HG03460 (cell line): ENCODE measurements at regions not wholly inside any gene's neighbourhood (a gene's known extent, or its start where the extent isn't known, plus 50 kb on each side); places are given as distances from the start of the nearest gene placed in this dataset.

Experiments used
- ATAC-seq: cut with Tn5 transposase; IDR thresholded peaks from one replicate; pipeline ENCODE4 v1.9.1; 2021; ENCODE audit not compliant: unreplicated experiment

DNA sequence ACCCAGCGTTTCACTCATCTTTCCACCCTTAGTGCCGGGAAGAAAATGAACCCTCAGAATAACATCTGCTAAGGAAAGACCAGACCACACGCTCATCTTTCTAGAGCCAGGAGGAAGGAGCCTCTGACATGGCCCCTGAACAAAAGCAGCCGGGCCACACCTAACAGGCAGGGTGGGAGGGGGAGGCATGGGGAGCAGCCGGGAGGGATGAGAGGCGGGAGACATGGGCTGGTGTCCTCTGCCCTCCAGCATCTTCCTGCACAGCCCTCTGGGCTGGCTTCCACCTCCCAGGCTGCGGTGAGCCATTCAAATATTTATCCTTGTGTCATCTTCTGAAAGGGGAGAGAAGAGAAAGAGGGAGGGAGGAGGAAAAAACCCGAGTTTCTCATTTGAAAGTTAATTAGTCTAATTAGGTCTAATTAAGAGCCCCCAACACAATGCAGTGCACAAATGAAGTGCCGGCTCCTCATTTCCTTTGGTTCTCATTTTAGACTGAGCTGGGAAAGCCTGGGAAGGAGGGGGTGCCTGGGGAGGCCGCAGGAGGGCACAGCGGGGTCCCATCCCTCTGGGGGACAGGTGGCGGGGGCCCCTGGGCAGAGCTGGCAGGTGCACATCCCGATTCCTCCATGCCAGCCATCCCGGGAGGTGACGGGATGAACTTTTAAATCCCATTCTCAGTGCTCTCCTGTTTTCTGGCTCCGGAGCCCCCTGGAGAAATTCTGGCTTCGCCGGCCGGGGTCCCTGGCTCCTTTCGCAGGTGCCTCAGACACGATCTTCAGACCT is 90.5 kb downstream of the ENGASE start:
- no peak for ATAC-seq

DNA sequence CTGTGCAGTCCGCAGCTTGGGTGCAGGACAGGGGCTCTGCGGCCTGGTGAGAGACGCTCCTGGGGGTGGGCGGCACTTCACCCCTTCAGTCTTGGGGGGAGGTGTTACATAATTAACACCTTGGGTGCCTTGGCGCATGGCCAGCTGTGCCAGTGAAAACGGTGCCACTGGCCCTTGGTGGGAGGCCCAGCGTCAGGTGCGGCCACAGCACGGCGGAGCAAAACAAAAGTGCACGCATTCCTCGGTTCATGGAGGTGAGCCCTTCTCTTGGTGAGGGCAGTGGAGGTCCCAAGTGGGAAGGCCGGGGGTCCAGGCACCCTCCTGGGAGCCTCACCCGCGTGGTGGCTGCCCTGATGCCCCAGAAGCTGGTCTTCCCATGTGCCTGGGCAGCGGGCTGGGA is 89.8 kb downstream of the ENGASE start:
- ATAC-seq = no peak

DNA sequence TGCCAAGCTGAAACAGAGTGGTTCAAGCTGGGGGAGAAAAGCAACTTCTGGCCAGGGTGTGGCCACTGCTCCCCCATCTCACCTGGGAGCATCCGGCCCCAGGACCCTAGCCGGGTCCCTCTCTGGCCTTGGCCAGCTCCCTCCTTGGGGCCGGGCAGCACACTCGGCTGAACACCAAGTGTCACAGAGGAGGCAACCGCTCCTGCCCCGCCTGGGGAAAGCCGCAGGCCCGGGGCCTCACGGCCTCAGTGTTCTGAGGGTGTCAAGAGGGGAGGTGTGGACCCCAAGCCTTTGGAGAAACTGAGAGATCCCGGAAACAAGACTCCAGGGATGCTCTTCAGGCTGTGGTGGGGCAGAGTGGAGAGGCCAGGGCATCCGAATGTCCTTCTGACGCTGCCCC is 88.4 kb downstream of the ENGASE start:
- no peak for ATAC-seq

DNA sequence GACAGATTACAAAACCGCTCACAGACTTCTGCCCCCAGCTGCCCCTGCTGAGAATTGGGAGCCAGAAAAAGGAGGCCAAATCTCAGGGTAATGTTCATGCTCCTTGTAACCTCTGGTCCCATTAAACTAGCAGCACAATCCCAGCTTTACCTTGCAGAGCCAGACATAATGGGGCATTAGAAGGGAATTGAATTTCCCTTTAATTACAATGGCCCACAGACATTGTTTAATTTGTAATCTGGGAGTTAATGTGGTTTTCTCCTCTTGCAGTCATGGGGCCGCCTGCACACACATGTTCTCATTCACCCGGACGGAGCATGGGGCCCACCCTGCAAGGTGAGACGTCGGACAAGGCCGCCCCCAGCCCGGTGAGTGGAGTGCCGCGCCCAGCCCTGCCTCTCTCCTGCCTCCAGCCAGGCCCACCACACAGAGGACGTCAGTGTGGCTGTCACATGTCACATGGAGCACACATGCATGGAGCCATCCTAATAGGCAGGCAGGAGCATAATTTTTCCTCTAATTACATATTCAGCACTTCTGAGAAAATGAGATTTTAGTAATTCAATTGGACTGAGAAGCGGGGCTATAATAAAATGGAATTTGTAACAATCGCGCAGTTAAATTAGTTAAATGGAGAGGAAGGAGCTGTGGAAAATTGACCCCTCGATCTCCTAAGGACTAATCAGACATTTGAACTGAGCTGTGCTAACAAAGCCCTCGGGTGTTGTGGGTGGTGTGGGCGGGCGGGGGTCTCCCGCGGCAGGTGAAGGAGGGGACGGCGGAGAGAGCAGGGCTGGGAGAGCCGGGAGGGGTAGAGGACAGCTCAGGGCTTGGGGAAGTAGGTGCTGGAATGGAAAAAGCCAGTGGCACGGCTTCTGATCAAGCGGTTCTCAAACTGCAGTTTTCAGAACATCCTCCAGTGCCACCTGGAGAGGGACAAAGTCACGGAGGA is 87.7 kb downstream of the ENGASE start:
- no peak for ATAC-seq

DNA sequence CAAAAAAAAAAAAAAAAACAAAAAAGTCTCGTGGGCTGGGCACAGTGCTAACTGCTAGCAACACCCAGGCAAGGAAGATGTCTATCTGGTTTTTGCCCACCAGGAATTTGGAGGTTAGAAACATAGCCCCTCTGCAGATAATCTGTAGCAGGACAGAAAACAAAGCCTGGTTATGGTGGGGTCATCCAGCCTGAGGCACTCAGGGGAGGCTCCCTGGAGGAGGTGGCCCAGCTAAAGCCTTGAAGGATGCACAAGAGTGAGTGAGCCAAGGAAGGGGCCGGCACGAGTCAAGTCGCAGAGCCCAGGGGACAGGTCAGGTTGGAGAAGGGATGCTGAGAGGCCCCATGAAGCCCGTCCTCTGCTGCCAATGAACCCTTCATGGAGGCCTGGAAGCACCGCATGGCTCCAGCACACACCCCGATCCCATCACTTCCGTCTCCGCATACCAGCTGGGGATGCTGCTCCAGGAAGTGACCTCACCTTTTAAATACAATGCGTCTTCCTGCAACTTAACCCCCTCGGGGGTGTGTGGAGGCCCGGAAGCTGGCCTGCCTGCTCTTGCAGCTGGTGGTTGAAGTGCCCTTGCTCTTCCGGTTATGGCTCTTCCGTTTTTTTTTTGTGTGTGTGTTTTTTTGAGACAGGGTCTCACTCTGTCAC is 86.5 kb downstream of the ENGASE start:
- ATAC-seq = no peak

DNA sequence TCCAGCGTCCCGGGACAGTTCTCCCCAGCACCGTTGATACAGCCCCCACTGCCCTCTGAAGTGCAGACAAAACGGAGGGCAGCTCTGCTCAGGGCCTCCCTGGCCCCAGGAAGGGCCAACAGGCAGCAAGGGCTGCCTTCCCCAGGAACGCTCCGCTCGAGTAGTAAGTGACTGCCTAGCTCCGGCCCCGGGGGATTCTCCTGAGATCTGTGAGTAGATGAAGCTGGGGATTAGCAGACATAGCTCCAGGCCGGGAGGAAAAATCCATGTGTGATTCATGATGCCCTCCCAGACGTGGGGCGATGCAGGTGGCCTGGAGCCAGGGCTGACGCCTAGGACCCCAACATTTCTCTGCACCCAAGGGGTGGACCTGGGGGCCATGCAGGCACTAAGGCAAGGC is 85.3 kb downstream of the ENGASE start:
- no peak for ATAC-seq

DNA sequence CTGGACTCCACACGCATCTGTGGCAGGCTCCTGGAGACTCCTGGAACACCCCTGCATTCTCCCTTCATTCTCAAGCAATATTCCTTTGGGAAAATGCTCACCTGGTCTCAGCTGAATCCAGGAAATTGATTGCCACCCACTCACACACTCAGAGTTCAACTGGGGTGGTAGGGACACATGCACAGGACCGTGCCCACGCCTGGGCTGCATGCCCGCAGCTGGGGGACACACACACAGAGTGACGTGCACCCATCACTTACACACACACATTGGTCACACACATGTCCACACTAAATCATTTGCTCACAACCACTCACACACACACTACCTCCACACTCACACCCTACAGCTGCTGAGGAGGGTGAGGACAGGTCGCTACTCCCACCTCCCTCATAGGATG is 84.8 kb downstream of the ENGASE start:
- no peak for ATAC-seq

DNA sequence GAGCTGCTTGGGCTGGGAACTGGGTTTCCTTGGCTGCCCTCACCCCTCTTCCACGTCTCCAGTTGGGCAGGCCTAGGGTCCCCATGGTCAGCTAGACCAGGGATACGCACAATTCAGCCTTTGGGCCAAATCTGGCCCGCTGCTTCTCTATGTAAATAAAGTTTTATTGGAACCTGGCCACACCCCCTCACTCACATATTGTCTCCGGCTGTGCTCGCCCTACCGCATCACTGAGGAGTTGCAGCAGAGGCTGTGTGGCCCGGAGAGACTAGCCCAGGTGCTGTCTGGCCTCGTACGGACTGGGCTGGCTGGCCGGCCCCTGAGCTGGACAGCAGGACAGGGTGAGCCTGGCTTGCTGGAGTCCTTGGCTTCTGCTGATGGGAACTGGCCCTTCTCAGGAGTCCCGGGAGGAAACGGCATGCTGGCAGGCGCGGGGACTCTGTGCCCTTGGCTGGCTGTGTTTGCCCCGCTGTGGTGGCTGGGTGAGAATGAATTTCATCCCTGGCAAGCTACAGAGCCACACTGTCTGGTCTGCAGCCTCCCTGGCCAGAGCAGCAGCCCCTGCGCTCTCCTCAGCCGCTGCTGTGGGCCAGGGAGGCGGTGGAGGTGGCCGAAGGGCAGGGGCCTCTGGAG is 82.0 kb downstream of the ENGASE start:
- ATAC-seq = no peak

DNA sequence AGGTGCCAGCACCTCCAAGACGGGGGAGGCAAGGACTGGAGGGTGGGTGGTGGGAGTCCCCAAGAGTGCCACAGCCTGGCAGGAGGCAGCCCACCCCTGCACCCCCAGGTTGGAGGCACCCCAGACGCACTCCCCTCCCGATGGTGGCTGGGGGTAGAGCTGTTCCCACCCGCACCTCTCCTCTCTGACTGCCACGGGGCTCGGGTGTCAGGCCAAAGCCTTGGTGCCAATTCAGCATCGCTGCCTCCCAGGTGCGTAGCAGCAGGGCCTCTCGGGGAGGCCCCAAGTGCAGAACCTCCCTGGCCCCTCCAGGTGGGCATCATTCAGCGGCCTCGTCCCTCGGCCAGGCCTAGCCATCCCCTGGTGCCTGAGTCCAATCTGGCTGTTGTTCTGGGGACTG is 81.1 kb downstream of the ENGASE start:
- ATAC-seq = no peak

DNA sequence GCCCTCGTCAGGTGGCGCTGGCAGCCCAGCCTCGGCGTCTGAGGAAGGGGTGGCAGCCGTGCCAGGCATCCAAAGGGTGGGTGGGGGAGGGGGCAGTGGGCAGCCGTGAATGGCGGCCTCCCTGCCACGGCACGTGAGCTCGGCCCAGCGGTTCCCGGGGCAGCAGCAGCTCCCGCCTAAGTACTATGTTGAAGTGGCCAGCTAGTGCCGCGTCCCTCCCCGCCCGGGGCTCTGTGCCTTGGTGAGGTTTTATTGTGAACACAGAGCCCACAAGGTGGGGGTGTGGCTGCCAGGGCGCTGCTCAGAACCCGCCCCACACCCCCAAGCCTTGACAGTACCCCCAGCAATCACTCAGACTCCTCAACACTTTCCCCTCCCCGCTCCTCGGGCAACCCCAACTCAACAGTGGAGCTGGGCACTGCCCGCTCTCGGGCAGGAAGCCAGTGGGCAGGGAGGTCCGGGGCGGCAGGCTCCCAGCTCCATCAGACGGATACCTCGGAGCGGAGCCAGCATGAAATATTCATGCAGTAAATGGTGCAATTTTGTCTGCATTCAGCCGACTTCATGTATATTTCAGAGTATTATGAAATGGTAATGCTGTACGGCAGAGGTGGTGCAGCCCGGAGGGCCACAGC is 80.4 kb downstream of the ENGASE start:
- no peak for ATAC-seq

DNA sequence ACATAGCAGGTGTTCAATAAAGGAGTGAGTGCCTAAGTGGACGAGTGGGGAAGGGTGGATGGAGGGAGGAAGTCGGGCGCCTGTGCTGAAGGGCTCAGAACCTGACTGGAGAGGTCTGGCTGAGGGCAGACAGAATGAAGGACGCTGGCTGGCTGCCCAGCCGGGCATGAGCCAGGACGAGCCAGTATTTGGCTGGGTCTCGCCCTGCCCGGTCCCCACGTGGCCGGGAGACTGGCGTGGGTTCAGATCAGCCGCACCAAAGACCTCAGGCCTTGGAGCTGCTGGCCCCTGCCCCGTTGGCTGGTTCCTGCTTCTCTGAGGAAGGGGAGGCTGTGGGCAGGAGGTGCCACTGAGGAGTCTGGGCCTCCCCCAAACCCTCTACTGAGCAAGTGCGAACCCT is 79.8 kb downstream of the ENGASE start:
- ATAC-seq = no peak

DNA sequence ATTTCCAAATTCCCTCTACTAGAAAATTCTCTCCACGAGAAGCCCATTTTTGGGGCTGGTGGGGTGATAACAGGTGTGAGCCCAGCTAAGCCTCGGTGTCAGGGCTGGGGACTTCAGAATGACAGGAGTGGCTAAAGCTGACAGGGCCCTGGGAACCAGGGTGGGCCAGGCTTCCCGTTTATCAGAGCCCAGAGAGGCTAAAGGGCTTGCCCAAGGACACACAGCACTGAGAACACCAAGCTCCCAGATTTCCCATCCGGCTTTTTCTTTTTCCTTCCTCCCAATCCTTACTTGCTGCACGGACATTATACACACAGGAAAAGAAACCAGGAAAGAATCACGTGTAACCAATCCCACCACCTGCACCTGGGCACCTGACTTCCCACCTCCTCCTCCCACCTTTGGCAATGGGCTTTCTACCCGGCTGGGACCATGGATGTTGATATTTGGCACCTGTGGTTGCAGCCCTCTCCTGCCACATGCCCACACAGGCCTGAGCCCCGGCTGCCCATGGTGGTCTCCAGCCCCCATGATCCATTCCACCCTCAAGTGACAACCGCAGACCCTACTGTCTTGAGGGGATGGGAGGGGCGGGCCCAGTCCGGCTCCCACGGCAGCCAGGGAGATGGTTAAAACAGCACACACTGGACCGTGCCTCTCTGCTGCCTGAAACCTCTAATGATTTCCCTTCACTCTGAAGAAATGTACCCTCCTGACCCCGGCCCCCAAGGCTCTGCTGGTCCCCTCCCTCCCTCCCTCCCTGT is 78.9 kb downstream of the ENGASE start:
- no peak for ATAC-seq

DNA sequence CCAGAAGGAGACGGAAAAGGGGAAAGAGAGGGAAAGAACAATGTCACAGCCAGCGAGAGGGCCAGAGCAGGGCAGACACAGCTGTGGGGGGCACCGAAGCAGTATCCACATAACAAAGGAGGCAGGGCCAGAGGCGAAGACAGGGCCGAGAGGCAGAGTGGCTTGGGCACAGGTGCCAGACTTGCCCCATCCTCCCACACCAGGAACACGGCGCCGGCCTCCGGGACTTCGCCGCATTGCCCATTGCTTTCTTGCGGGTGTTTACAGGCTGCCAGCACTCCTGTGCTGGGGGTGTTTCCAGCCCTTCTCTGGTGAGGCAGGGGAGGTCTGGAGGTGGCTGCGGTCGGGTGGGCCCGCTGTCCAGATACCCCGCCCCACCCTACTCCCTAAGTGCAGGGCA is 78.0 kb downstream of the ENGASE start:
- no peak for ATAC-seq

DNA sequence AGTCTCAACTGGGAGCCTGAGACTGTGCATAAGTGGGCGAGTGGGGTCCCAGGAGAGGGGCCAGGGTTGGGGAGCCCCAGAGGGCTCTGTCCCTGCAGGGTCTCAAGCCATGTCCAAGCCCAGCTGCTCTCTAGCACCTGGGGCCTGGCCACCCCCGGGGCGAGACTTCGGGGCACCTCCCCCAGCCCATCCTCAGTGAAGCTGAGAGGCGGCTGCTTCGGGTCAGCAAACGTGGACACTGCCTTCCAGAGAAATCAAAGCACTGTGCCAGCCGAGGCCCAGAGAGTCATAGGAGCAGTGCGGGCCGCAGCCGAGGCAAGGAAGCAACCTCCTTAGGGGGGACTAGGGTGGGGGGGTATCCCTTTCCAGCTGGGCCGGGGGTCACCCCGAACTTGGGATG is 77.5 kb downstream of the ENGASE start:
- no peak for ATAC-seq

DNA sequence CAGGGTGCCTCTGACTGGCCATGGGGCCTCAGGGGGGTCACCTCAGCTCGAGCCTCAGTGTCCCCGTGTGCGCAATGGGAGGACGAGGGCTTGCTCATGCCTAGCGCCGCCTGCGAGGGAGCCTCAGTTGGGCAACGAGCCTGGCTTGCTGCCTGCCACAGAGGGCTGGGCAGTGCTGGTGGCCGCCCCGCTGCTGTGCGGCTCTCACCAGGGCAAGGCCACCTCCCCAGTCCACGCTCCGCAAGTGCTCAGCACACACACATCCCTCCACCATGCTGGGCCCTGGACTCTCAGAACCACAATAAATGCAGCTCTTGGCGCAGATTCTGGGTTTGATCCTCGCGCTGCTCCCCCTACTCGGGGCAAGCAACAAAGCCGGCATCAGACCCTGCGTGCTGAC is 76.2 kb downstream of the ENGASE start:
- no peak for ATAC-seq

DNA sequence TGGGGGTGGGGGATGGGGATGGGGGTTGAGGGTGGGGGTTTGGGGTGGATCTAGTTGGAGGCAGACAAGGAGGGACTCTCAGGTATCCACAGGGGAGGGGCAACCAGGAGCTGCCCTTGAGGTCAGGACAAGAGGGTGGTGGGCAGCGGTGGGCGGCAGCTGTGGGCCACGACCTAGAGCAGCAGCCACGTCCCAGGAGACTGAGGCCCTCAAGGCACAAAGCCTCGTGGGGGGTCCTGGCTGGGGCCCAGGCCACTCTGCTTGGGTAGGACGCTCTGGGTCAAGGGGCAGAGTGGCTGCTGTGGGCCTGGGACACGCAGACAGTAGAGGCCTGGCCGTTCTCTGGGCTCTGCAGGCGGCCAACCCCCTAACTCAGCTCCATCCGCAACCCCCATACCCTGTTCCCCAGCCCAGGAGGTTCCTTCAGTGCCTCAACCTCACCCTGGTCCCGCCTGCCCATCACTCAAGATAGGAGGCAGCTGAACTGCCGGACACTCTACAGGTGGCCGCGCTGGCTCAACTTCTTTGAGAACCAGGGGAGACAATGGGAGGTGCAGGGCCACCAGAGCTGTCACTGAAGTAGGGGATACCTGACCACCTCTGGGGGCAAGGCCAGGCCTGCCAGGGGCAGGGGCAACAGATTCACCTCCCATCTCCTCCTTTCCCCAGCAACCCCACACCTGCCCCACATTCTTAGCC is 75.6 kb downstream of the ENGASE start:
- ATAC-seq = no peak

DNA sequence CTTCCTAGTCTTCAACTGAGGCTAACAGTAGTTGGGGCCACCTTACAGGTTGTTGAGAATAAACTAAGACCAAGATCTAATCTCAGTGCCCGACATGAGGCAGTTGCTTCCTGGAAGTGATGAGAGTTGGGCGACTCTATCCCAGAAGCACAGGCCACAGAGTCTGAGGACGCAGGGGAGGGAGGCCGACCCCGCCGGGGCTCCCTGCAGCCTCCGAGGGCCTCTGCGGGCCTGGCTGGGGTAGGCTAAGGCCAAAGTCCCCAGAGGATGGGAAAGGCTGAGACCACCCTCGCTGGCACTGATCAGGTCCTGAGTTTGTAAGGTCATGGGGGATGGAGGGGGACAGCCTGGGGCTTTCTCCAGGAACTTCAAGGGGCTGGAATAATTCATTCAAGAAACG is 74.0 kb downstream of the ENGASE start:
- ATAC-seq = no peak

DNA sequence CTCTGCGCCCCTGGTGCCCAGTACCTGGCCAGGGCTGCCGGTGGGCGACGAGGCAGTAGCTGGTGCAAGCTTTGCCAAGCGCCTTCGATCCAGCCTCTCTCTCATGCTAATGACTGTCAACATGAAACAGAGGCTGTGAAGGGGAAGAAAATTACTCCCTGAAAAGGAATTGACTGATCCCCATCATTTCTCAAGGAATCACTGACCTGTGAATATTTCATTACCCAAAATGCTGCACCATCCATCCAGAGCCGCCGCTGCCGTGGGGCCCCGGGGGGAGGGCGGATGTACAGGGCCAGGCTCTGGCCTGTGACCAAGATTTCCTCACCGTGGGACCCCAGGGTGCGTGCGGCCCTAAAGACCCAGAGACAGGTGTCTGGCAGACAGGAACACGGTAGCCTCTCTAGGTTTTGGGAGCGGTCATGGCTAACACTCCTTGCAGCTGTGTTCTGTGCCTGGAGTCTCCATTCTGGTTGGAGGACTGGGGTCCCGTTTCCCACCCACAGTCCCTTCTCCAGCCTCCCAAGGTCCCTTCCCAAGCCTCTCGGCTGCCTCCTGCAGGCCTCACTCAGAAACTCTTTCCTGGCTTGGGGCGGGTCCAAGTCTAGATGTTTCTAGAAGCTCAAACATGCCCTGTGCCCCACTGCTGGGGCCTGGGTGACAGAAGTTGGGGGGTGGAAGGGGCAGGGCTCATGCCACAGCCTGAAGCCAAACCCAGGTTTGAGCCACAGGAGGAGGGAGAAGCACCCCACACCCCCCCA is 73.3 kb downstream of the ENGASE start:
- ATAC-seq = no peak

DNA sequence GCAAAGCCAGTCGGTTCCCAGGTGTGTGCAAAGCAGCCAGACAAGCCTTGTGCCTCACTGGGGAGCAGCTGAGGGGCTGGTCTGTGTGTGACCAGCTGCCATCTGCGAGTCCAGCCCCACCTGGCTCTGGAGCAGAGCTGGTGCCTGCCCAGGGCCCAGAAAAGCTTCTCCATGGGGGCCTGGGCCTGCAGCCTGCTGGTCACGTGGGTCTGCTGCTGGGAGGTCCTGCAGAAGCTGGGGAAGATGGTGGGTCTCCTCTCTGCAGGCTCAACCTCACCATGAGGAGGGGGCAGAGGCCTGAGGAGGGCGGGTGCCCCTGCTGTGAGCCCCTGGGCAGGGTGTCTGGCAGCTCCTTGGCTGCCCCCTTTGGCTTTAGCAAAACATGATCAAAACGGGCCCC is 71.9 kb downstream of the ENGASE start:
- ATAC-seq = no peak
